ENCODE measurements at regions not wholly inside any gene's neighbourhood (a gene's known extent, or its start where the extent isn't known, plus 50 kb on each side); places are given as distances from the start of the nearest gene placed in this dataset.

- no CpG with 5 or more reads among the region's 15 CpGs for WGBS (ENCODE audit: insufficient coverage)
- H3K9me3 ChIP-seq (replicated peaks; ENCODE audit: control insufficient read depth, low read depth, low read length): no peaks in the 10 kb centered on the region
These were observed 672.4 kb downstream of the TSPY10 start for GRCh38 chrY:10200065-10200464.

More at GRCh38 chrY:10200065-10200464, 672.4 kb downstream of the TSPY10 start:
- Histone ChIP-seq H3K36me3 (ENCODE audit: control insufficient read depth, insufficient read depth, low read length) (no peaks in the 10 kb centered on the region), H3K27ac (ENCODE audit: low read length) (no peak overlapping the region), H3K27me3 (ENCODE audit: control insufficient read depth, insufficient read depth, low read length) (no peaks in the 10 kb centered on the region), H3K4me1 (ENCODE audit: control insufficient read depth, insufficient read depth, low read length) (no peaks in the 10 kb centered on the region), H3K4me3 (ENCODE audit: low read length) (no peak overlapping the region)
- peak; percentile 13 for DNase-seq
